ENCODE measurements at regions not wholly inside any gene's neighbourhood (a gene's known extent, or its start where the extent isn't known, plus 50 kb on each side); places are given as distances from the start of the nearest gene placed in this dataset.

- peak; percentile 33 for ATAC-seq (ENCODE audit: low read depth)
- Mint-ChIP-seq H3K9me3 (no peaks in the 10 kb centered on the region), H3K4me3 (peak overlapping the region; percentile 11), H3K27me3 (no peaks in the 10 kb centered on the region), H3K4me1 (peaks cover 53% of the 10 kb centered on the region), H3K36me3 (ENCODE audit: low read depth) (no peaks in the 10 kb centered on the region), H3K27ac (peak overlapping the region; percentile 30)
- intact Hi-C loops (cut with micrococcal nuclease), result loop anchor here (1.0 kb wide), 1 partner anchor 53 kb away; the partner anchor contains the start of gene WSB1
- CTCF ChIA-PET, result interaction anchor here (0.6 to 2.2 kb wide), 5 partner anchors 35 to 361 kb away, joined by 3 to 11 read pairs (median 5); no protein-coding TSS in a partner anchor
- no peak for TF ChIP-seq CTCF (IDR thresholded peaks at IDR 0.05)
- no peak for DNase-seq
- POLR2A ChIA-PET, result interaction anchor here (1.0 to 8.0 kb wide), 4 partner anchors 41 to 358 kb away, joined by 3 to 96 read pairs (median 8); partner anchors contain the start of gene WSB1
Observed at GRCh38 chr17:27241346-27241946, 52.5 kb upstream of the WSB1 start.

- Mint-ChIP-seq H3K9me3 (no peaks in the 10 kb centered on the region), H3K27ac (no peak overlapping the region), H3K36me3 (ENCODE audit: low read depth) (no peaks in the 10 kb centered on the region), H3K4me1 (peaks cover 47% of the 10 kb centered on the region), H3K4me3 (no peak overlapping the region), H3K27me3 (no peaks in the 10 kb centered on the region)
- DNase-seq (no peak), ATAC-seq (ENCODE audit: low read depth) (no peak)
- CTCF ChIA-PET, result interaction anchor here (0.8 to 3.5 kb wide), 3 partner anchors 7 to 359 kb away, joined by 3 to 48 read pairs (median 10); no protein-coding TSS in a partner anchor
- intact Hi-C loops (cut with micrococcal nuclease), result no loop called here
- TF ChIP-seq CTCF (IDR thresholded peaks at IDR 0.05), result no peak
- POLR2A ChIA-PET, result interaction anchor here (8.0 kb wide), 1 partner anchor 52 kb away, joined by 96 read pairs; the partner anchor contains the start of gene WSB1
Observed at GRCh38 chr17:27242951-27243350, 51.0 kb upstream of the WSB1 start.

- ChIA-PET POLR2A (interaction anchor here (0.6 to 0.9 kb wide), 2 partner anchors 89 to 603 kb away, joined by 3 to 4 read pairs; no protein-coding TSS in a partner anchor), CTCF (interaction anchor here (0.8 to 4.0 kb wide), 5 partner anchors 8 to 357 kb away, joined by 3 to 51 read pairs (median 6); no protein-coding TSS in a partner anchor)
- intact Hi-C loops (cut with micrococcal nuclease), result loop anchor here (2.0 kb wide), 2 partner anchors 47 to 109 kb away; no protein-coding TSS in a partner anchor
- no peak for DNase-seq
- H3K27me3 Mint-ChIP-seq, result no peaks in the 10 kb centered on the region
- no peaks in the 10 kb centered on the region for H3K36me3 Mint-ChIP-seq (ENCODE audit: low read depth)
- H3K9me3 Mint-ChIP-seq, result no peaks in the 10 kb centered on the region
- peaks cover 39% of the 10 kb centered on the region for H3K4me1 Mint-ChIP-seq
- no peak for ATAC-seq (ENCODE audit: low read depth)
- no peak for TF ChIP-seq CTCF (IDR thresholded peaks at IDR 0.05)
- no peak overlapping the region for H3K4me3 Mint-ChIP-seq
- no peak overlapping the region for H3K27ac Mint-ChIP-seq
Observed at GRCh38 chr17:27244011-27244410, 49.9 kb upstream of the WSB1 start.
